Neural cell (in vitro differentiated cells): ENCODE measurements at regions not wholly inside any gene's neighbourhood (a gene's known extent, or its start where the extent isn't known, plus 50 kb on each side); places are given as distances from the start of the nearest gene placed in this dataset.

Experiments
- POLR2AphosphoS5 ChIP-seq: IDR thresholded peaks from 2 replicates; pipeline ENCODE4 v1.6.1; 2012
- TF ChIP-seq, protein P1 (sequence below): fragments of 450-650 bp; IDR thresholded peaks from 2 replicates; pipeline ENCODE4 v1.5.1; 2014; ENCODE audit warnings: antibody characterized with exemption, mild to moderate bottlenecking, moderate library complexity; ENCODE audit not compliant: poor library complexity, severe bottlenecking

DNA sequence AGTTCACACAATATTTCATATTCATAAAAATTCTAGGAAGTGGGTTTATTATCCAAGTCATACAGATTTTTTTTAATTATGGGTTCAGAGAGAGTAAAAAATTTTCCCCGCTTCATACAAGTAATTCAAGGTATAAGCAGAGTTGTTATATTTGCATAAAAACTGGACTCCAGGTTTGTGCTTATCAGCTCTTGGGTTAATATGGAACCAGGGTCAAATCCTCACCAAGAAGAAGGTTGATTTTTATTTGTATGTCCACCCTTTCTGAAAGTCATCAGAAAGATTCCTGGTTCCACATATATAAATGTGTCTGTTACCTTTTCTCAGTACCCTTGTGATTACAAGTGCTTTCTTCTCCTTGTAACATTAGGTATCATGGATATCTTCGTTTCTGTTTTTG, 143.8 kb upstream of the PKN2 start:
- TF ChIP-seq POLR2AphosphoS5: no peak
- TF ChIP-seq, protein P1, sequence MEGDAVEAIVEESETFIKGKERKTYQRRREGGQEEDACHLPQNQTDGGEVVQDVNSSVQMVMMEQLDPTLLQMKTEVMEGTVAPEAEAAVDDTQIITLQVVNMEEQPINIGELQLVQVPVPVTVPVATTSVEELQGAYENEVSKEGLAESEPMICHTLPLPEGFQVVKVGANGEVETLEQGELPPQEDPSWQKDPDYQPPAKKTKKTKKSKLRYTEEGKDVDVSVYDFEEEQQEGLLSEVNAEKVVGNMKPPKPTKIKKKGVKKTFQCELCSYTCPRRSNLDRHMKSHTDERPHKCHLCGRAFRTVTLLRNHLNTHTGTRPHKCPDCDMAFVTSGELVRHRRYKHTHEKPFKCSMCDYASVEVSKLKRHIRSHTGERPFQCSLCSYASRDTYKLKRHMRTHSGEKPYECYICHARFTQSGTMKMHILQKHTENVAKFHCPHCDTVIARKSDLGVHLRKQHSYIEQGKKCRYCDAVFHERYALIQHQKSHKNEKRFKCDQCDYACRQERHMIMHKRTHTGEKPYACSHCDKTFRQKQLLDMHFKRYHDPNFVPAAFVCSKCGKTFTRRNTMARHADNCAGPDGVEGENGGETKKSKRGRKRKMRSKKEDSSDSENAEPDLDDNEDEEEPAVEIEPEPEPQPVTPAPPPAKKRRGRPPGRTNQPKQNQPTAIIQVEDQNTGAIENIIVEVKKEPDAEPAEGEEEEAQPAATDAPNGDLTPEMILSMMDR: no peak
